ENCODE measurements at regions not wholly inside any gene's neighbourhood (a gene's known extent, or its start where the extent isn't known, plus 50 kb on each side); places are given as distances from the start of the nearest gene placed in this dataset.
"Not testable (repeated sequence)": the region's sequence is repeated elsewhere in the genome, so short reads cannot be mapped to it uniquely, and the experiment has no call there.

- DNase-seq, result no peak
Measured at GRCh38 chr6:97925504-97925903, 642.5 kb upstream of the MMS22L start.

GRCh38 chr6:97939440-97940168 lies 656.6 kb upstream of the MMS22L start:
- DNase-seq, result no peak

GRCh38 chr6:97947841-97948240 lies 664.8 kb upstream of the MMS22L start:
- DNase-seq, result no peak

GRCh38 chr6:97958134-97958533 lies 675.1 kb upstream of the MMS22L start:
- no peak for DNase-seq

GRCh38 chr6:97963193-97963592 lies 680.2 kb upstream of the MMS22L start:
- DNase-seq, result no peak

GRCh38 chr6:97969065-97969464 lies 686.0 kb upstream of the MMS22L start:
- DNase-seq, result no peak

GRCh38 chr6:97977084-97977483 lies 694.1 kb upstream of the MMS22L start:
- DNase-seq, result no peak

- DNase-seq, result no peak
Measured at GRCh38 chr6:97978855-97979271, 695.8 kb upstream of the MMS22L start.

GRCh38 chr6:97979285-97979684 lies 696.3 kb upstream of the MMS22L start:
- not testable (repeated sequence) for DNase-seq

- no peak for DNase-seq
Measured at GRCh38 chr6:97989451-97989850, 706.4 kb upstream of the MMS22L start.

- DNase-seq, result no peak
Measured at GRCh38 chr6:97995158-97995557, 712.1 kb upstream of the MMS22L start.

GRCh38 chr6:98002678-98003077 lies 719.7 kb upstream of the MMS22L start:
- no peak for DNase-seq

GRCh38 chr6:98014442-98015201 lies 731.6 kb upstream of the MMS22L start:
- no peak for DNase-seq

GRCh38 chr6:98016565-98016964 lies 733.5 kb upstream of the MMS22L start:
- no peak for DNase-seq

- no peak for DNase-seq
Measured at GRCh38 chr6:98020222-98020621, 737.2 kb upstream of the MMS22L start.

- no peak for DNase-seq
Measured at GRCh38 chr6:98024359-98024758, 741.3 kb upstream of the MMS22L start.

- no peak for DNase-seq
Measured at GRCh38 chr6:98027898-98028297, 744.9 kb upstream of the MMS22L start.

- DNase-seq, result no peak
Measured at GRCh38 chr6:98033617-98034016, 750.6 kb upstream of the MMS22L start.

- DNase-seq, result no peak
Measured at GRCh38 chr6:98036344-98036923, 753.4 kb upstream of the MMS22L start.

- no peak for DNase-seq
Measured at GRCh38 chr6:98037571-98037970, 754.6 kb upstream of the MMS22L start.

- DNase-seq, result no peak
Measured at GRCh38 chr6:98039443-98039842, 756.4 kb upstream of the MMS22L start.

GRCh38 chr6:98039904-98040607 lies 757.0 kb upstream of the MMS22L start:
- DNase-seq, result no peak

GRCh38 chr6:98041056-98041455 lies 758.0 kb upstream of the MMS22L start:
- DNase-seq, result no peak
